ENCODE measurements at regions not wholly inside any gene's neighbourhood (a gene's known extent, or its start where the extent isn't known, plus 50 kb on each side); places are given as distances from the start of the nearest gene placed in this dataset.

DNA sequence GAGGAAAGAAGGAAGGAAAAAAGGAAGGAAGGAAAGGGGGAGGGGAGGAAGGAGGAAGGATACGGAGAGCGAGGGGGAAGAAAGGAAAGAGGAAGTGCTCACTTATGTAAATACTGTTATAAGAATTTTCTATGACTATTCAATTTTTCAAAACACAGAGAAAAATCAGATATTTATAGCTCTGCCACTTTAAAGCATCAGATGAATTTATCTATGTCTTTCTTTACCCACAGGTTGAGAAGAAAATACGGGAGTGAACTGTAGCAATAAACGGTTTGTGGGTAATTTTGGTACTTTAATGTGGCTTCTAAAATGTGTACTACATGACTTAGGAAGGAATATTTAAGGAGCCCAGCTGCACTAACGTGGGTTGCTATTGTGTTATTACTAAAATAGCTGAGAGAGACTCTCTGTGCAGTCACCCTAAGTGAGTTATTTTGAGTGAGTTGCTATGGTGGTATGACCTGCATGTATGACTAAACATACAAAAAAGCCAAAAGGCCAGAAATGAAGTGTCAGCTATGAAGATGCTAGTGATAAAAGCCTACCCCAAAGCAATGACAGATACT lies 225.5 kb downstream of the SOD2 start:
- TF ChIP-seq, protein P1, sequence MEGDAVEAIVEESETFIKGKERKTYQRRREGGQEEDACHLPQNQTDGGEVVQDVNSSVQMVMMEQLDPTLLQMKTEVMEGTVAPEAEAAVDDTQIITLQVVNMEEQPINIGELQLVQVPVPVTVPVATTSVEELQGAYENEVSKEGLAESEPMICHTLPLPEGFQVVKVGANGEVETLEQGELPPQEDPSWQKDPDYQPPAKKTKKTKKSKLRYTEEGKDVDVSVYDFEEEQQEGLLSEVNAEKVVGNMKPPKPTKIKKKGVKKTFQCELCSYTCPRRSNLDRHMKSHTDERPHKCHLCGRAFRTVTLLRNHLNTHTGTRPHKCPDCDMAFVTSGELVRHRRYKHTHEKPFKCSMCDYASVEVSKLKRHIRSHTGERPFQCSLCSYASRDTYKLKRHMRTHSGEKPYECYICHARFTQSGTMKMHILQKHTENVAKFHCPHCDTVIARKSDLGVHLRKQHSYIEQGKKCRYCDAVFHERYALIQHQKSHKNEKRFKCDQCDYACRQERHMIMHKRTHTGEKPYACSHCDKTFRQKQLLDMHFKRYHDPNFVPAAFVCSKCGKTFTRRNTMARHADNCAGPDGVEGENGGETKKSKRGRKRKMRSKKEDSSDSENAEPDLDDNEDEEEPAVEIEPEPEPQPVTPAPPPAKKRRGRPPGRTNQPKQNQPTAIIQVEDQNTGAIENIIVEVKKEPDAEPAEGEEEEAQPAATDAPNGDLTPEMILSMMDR (conservative IDR thresholded peaks at IDR 0.05 in 1 of 2, IDR thresholded peaks at IDR 0.05 in 1 of 2; ENCODE audit: extremely low read depth in 1 of 2, insufficient read depth in 1 of 2, low read depth in 1 of 2, low read length in 2 of 2) = no peak
- TF ChIP-seq EZH2 (IDR thresholded peaks at IDR 0.05; ENCODE audit: borderline replicate concordance, low read length) = no peak
